HG03342 (cell line): ENCODE measurements at regions not wholly inside any gene's neighbourhood (a gene's known extent, or its start where the extent isn't known, plus 50 kb on each side); places are given as distances from the start of the nearest gene placed in this dataset.

Experiments
- ATAC-seq: cut with Tn5 transposase; IDR thresholded peaks from one replicate; pipeline ENCODE4 v1.9.1; 2021; ENCODE audit warnings: mild to moderate bottlenecking, moderate library complexity; ENCODE audit not compliant: unreplicated experiment

DNA sequence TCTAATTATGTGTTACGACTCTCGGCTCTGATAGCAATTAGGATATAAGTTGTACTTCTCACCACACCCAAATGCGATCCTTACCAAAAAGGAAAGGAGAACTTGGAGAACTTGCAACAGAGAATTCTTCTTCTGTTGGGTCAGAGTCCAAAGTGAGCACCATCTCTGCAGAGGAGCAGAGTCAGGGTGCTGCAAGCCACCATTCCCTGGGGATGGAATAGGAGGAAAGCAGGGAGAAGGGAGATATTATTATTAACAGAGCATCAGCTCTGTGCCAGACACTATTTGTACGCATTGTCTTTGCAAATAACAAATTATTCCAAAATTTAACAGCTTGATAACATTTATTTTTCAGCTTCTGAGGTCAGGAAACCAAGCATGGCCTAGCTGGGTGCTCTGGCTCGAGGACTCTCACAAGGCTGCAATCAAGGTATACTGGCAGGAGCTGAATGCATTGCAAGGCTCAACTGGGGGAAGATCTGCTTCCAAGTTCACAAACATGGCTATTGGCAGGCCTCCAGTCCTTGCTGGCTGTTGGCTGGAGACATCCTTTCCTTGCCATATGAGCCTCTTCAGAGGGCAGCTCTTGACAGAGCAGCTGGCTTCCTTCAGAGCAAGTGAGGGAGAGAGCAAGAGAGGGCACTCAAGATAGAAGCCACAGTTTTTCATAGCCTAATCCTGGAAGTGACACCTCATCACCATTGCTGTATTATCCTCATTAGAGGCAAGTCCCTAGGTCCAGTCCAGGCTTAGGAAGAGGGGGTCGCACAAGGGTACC is 296.2 kb upstream of the CDH5 start:
- ATAC-seq = no peak

- ATAC-seq = no peak
Measured at GRCh38 chr16:66069587-66069986, 296.9 kb upstream of the CDH5 start.

- no peak for ATAC-seq
Measured at GRCh38 chr16:66066404-66066803, 300.1 kb upstream of the CDH5 start.

DNA sequence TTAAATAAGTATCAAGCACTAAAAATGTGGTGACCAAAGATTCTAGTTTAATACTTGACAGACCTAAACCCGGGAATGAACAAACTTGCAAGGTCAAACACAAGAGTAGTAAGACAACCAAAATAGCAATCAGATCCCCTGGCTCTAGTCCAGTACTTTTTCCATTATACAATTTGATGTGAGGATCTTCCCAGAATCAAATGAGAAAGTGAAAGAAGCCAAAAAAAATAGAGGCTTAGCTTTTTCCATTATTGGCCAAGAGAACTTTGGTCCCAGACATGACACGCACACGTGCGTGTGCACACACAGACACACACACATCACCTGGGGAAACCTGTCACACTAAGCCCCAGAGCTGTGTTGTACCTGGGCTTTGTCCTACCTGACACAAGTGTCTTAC is 300.6 kb upstream of the CDH5 start:
- ATAC-seq = no peak

GRCh38 chr16:66064801-66065530 is 301.5 kb upstream of the CDH5 start:
- no peak for ATAC-seq

DNA sequence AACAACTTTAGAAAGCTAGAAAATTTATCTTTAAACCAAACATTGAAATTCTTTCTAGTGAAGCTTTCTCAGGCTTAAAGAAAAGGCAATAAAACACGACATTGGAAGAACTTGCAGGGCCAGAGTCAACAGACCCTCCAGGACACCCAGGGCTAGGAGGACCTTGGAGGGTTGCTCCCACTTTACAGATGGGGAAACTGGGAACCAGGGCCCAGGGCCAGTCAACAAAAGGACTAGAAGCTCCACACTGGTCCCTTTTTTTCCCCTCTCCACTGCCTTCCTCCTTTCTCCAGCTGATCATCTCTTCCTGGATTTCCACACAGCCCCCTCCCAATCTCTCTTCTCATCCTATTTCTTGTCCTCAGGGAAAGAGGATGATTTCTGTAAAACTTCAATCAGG is 307.7 kb upstream of the CDH5 start:
- no peak for ATAC-seq

DNA sequence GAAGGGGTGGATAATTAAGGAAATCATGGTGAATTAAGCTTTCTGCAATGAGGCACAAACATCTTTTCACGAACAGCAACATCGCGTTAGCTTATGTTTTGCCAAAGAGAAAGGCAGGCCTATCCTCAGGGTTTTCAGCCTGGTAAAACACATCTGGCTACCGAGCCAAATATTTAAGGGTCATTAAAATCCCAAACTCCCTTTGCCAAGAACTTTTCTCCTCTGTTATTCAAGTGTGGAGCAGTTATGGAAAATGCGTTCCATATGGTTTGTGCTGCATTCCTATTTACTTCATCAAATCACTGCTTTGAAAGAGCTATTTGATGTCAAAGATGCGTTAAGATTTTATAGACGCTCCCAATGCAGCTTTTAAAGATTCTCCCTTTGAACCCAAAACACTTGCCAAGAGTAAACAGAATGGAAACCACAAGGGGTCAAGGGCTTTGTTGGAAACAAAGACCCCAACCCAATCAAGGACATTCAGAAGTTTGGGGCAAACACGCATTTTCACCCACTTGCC is 308.3 kb upstream of the CDH5 start:
- ATAC-seq = no peak

DNA sequence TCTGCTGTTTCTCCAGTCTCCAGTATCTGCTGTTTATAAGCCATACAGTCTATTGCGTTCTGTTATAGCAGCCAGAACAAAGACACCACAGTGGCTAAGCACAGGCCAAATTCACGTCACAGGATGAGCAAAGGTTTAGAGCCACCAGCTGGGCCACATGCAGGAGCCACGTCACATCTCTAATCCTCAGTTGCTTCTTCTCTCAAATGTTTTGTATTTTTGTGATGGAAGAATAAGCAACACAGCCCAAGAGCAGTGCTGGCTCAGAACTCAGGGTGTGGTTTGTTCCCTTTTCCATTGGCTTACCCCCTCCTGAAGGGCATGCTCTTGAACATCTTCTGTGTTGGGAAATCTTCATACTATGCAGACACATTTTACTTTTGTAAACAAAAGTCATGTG is 309.4 kb upstream of the CDH5 start:
- no peak for ATAC-seq

DNA sequence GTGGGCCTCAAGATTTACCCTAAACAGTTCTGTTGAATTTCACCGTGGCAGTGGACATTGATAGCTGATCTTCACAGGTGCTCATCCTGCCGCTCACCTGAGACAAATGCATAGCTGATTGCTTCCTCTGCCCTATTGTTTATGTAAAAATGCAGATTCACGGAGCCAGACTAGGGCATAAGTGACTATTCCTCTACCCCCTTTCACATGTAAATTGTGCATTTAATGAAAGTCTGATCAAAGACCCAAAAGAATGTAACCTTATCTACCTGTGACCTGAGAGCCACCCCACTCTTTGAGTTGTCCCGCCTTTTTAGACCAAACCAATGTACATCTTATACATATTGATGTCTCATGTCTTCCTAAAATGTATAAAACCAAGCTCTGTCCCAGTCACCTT is 312.4 kb upstream of the CDH5 start:
- no peak for ATAC-seq

GRCh38 chr16:66052745-66053144 is 313.7 kb upstream of the CDH5 start:
- no peak for ATAC-seq

DNA sequence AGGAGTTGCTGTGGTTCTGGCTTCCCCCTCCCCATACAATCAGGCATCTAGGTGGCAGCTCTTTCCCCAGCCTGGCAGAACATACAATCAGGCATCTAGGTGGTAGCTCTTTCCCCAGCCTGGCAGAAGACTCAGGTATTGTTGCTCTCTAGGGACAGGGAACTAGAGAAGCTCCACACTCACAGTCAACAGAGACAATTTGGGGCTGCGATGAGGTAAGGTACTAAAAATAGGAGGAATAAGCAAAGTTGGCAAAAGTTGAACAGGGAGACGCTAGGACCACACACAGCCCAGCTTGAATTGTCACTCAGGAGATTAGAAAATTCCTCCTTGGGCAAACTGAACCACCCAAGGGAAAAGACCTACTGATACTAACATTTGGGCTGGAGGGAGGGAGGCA is 315.5 kb upstream of the CDH5 start:
- ATAC-seq = no peak

DNA sequence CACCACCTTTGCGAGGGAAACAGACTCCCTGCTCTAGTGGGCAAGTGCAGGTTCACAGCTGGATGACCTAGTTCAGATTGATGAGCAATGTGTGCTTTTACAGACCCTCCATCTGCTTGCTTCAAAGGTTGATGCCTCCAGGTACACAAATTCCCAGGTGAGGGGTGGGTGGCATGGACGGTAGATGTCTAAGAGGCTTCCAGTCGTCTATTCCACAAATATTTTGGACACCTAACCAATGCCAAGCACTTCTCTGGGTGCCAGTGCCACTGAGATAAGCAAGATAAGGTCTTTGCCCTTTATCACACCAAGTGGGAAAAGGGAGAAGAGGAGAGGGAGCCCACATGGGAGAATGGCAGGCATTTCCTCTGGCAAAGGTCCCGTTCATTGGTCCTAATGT is 316.6 kb upstream of the CDH5 start:
- no peak for ATAC-seq

GRCh38 chr16:66045626-66046025 is 320.9 kb upstream of the CDH5 start:
- no peak for ATAC-seq

GRCh38 chr16:66044556-66044955 is 321.9 kb upstream of the CDH5 start:
- ATAC-seq = no peak

DNA sequence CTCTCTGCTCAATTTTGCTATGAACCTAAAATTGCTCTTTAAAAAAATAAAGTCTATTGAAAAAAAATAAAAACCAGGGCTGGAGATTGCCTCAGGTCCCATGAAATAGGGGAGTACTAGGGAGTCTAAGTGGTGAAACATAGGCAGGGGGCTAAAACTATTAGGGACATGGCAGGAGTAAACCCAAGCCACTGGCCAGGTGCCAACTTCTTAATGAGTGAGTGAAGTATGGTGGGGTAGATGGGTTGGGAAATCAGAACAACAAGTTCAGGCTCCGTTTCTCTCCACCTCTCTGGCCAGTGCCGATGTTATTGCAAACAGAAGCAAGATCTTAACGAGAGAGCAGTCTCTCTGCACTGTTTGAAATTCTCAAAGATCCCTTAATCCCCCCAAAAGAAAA is 322.4 kb upstream of the CDH5 start:
- ATAC-seq = no peak

DNA sequence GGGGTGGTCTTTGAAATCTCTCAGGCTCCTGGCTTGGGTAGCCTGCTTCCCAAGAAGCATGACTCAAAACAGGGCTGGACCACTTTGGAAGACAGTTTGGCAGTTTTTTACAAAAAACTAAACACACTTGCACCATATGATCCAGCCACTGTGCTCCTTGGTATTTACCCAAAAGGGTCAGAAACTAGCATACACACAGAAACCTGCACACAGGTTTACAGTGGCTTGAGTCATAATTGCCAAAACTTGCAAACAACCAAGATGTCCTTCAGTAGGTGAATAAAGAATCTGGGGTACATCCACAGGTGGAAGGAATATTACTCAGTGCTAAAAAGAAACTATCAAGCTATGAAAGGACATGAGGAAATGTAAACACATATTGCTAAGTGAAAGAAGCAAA is 323.2 kb upstream of the CDH5 start:
- no peak for ATAC-seq

GRCh38 chr16:66042341-66042740 is 324.1 kb upstream of the CDH5 start:
- no peak for ATAC-seq

GRCh38 chr16:66041907-66042306 is 324.6 kb upstream of the CDH5 start:
- no peak for ATAC-seq

DNA sequence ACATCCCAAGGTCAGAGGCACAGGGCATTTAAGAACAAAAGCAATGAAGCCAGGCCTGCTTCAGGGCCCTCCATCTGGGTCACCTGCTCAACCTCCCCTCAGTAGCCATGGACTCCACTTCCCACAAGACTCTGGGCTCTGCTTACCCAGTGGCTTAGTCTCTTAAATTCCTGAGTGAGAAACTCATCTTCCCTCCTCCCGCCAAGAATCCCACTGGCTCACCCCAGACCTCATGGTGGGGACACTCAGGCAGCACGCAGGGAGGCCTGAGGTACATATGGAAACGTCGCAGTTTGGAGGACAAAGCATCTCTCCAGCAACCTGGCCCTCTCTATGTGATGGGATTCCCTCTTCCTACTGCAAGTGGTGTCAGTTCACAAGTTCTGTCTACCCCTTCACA is 326.7 kb upstream of the CDH5 start:
- no peak for ATAC-seq

- no peak for ATAC-seq
Measured at GRCh38 chr16:66036793-66037715, 329.4 kb upstream of the CDH5 start.

GRCh38 chr16:66036184-66036583 is 330.3 kb upstream of the CDH5 start:
- ATAC-seq = no peak
